GM18873 (cell line): ENCODE measurements at regions not wholly inside any gene's neighbourhood (a gene's known extent, or its start where the extent isn't known, plus 50 kb on each side); places are given as distances from the start of the nearest gene placed in this dataset.

Source experiments
- ATAC-seq: cut with Tn5 transposase; IDR thresholded peaks from one replicate; pipeline ENCODE4 v1.9.1; 2021; ENCODE audit warnings: mild to moderate bottlenecking, moderate library complexity, moderate number of reproducible peaks; ENCODE audit not compliant: unreplicated experiment, low FRiP score

DNA sequence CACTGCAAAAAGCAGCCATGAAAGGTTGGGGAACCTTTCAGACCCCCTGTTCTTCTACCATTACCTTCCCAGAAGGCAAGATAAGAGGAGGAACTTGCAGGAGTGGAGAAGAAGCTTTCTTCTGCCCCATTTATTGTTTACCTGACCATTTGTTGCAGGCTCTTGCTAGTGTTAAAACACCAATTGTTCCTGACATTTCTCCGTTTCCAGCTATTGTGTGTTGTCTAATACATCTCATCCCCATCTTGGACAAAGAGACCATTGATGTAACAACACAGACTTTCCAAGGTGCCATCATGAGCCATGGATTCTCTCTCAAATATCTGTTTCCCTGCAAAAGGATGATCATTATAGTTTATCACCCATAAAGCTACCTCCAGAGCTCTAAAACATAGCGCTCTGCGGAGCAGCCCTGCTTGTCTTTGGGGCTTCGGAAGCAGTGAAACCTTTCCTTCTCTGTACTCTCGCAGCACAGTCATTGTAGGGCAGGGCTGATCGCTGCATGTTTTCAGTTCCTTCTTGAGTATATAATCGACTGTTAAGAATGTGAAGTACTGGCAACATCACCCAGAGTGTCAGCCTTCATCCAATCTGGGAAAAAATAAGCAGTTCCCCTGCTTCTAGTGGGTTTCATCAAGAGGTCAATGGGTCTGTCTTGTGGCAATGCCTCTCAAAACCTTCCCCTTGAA, 680.0 kb downstream of the SEMA5A start:
- ATAC-seq = no peak

DNA sequence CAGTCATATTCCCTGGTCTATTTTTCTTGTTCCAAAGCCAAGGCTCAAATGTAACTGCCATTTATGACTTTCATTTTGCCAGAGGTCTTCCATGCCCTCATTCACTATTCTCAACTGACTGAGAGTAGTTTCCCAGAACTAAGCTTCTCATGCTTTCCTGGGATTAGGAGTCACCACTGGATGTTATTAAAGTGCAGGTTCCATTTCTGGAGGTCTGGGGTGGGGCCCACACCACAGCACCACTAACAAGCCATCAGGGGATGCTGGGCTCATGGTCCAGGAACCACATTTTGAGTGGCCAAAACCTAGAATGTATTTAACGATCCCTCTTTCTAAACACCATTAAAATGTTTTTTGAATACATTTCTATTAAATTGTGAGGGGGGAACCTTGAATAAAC, 677.6 kb downstream of the SEMA5A start:
- ATAC-seq = no peak

DNA sequence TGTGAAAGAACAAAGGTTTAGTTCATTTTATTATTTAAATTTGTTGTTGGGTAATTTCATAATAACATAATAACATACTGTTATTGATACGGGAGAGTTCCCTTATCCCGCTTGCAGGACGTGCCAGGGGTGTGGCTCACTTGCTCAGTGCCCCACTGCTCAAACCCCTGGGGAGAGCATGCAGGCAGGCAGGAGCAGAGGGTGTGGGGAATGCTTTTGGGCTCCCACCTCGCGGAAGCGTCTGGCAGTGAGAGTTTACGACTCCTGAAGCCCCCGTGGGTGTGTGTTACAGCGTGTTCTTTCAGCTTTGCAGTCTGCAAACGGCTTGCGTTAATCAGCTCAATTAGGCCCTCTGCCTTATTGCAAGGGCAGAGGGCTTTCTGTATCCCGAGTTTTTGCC, 675.9 kb downstream of the SEMA5A start:
- no peak for ATAC-seq

DNA sequence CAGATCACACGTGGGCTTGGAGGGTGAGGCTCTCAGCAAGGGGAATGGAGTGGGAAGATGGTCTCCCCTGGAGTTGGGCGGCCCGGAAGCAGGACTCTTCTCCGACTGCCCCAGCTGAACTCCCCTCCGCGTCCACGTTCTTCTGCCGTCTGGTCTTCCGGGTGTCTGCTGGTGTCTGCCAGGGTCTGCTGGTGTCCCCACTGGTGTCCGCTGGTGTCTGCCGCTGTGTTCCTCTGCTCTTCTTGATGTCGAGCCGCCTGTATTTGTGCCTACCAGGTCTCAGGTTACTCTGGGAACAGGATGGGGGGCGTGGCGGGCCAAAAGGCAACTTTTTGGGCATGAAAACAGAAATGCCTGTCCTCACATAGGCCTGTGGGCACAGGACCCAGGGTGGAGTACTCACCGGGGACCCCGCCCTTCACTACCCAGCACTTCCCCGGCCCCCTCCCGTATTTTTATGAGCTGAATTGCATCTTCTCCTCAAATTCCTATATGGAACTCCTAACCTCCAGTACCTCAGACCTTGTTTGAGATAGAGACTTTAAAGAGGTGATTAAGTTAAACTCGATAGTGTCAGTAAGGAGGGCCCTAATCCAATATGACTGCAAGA, 675.4 kb downstream of the SEMA5A start:
- no peak for ATAC-seq

DNA sequence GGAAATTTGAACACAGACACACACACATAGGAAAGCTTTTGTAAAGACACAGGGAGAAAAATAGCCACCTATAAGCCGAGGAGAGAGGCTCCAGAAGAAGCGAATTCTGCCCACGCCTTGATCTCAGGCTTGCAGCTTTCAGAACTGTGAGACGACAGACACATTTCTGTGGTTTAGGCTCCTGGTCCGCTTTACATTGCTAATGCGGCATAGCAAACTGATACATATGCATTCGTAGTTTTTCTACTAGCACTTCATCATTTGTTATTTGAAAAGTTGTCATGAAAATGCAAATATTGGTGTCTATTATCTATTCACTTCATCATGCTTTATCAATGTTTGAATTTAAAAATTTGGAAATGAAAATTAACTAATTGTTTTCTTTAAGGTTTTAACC, 674.9 kb downstream of the SEMA5A start:
- ATAC-seq = no peak

DNA sequence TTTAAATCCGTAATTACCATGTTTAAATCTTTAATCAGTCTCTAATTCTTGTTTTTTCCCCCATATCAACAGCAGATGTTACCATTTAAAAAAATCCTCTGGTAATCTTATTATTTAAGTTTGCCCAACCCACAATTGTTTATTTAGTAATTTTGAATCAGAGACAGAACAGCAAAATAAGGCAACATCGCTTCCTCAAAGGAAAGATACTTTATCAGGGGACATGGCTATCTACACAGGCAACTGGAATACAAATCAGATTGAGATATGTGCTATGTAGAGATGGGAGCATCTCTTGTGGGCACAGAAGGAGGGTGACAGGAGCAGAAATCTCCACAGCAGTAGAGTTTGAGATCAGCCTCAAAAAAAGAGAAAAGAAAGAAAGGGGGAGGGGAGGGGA, 674.4 kb downstream of the SEMA5A start:
- no peak for ATAC-seq

DNA sequence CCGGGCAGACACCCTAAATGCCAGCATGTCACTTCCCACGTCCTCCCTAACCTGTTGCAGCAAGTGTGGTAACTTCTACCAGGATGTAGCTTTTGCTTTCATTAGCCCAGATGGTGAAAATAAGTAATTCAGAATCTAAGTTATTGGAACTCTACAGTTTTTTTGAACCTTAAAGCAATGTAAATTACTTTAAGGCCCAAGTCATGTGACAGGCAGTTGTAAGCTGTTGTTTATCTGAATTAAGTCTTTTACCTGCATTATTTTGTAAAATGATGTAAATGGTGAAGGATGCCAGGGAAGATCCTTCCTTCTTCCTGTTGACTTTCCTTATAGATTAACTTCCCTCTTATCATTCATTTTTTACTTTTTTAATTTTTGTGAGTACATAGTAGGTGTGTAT, 670.2 kb downstream of the SEMA5A start:
- ATAC-seq = no peak

DNA sequence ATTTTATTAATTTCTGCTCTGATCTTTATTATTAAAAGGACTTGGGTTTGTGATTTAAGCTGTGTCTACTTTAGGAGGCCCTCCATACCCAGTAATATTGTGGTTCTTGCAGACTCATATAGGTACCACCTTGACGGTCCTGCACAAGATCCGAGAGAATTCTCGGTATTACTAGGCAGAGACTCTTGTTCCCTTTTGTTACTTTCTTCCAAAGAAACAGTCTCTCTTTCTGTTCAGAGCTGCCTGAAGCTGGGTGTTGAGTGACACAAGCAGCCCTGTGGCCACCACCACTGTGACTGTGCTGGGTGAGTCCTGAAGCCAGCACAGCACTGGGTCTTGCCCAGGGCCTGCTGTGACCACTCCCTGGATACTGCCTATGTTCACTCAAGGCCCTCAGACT, 666.6 kb downstream of the SEMA5A start:
- ATAC-seq = peak; percentile 63

DNA sequence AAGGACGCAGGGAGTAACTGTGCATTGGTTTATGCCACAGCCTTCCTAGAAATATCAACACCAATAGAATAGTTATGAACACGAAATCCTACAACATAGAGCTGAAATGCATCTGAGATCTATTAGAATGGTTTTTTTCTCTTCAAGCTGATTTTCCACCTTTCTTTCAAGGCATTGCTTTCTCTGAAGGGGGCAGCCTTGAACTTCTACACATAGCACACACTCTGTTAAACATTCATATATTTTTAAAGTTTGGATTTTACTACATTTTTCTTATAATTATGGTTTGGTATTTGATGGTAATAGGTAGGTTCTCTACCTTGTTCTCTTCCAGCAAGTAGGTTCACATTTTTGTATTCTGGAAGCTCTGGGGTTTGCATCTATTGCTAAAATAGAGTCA, 661.8 kb downstream of the SEMA5A start:
- no peak for ATAC-seq

DNA sequence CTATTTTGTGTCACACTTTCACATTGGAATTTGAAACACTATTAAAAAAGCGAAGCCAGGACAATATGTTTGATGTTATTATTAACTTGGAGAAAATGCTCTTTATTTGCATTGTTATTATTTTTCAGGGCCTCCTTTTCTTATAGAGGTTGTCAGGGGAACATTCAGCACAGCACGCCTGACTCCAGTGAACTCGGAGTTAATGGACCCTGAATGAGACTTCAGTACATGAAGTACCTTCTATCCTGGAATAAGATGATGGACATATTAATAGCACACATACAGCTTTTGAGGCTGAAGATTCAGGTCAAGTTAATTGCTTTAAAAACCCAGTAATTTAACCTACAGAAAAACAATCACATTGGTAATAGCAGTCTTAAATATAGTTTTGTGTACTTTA, 652.9 kb downstream of the SEMA5A start:
- no peak for ATAC-seq

DNA sequence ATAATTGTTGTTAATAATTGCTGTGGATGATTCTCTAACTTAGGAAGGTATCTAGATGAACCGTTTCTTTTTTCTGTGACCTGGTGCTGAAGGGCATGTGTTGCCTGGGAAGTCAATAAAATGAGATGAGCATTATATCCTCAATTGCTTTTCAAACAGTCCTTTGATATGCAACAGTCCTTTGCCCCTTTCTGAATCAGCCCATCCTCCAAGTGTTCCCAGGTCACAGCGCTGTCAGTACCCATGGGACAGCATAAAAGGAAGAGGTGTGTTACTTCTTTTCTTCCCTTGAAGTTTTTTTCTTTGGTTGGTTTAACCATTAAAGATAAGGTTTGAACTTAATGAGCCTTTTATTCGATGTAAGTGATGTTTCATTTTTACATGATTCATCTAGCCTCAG, 651.8 kb downstream of the SEMA5A start:
- ATAC-seq = no peak

DNA sequence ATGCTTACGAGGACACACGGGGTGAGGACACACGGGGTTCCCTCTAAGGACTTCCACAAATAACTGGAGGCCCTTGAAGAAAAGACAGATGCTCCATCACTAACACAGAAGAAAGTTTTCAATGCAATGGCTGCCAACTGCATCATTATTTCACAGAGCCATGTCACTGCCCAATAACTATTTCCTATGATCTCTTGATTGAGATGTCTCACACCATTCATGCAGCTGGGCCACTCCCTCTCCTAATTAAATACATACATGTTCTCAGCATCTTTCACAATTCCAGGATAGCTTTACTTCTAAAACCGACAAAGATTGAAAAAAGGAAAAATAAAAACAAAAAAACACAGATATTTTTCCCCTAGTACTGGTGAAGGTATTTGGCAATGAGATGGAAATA, 650.8 kb downstream of the SEMA5A start:
- no peak for ATAC-seq

DNA sequence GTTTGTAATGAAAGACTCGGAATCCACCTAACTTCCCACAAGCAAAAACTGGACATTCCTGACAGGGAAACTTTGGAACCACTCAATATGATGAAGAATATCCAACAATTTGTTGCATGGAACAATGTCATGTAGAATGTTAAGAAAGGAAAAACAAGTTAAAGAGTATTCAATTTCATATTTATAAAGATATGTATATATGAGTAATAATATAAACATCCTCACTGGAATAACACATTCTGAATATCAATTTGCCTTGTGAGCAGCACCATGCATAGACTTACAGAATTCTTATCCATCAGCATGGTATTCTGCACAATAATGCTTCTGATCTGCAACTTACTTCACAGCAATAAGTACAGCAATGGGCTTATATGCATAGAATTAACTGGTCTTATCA, 650.3 kb downstream of the SEMA5A start:
- no peak for ATAC-seq

DNA sequence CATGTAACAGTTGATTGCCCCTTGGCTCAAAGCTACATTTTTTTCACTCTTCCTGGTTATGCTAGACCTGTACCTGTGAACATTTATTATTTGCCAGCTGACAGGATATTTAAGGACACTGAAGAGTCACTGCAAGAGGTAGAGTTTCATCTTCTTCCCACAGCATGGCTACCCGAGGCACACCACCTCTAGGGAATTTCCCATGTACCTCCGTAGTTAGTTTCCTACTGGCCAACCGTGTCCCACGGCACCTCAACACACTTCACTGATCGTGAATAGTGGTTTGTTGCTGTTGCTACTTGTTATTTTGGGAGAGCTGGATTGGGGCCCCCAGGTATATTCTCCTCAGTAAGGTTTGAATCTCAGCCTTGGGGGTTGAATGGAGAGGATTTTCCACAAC, 648.6 kb downstream of the SEMA5A start:
- no peak for ATAC-seq

DNA sequence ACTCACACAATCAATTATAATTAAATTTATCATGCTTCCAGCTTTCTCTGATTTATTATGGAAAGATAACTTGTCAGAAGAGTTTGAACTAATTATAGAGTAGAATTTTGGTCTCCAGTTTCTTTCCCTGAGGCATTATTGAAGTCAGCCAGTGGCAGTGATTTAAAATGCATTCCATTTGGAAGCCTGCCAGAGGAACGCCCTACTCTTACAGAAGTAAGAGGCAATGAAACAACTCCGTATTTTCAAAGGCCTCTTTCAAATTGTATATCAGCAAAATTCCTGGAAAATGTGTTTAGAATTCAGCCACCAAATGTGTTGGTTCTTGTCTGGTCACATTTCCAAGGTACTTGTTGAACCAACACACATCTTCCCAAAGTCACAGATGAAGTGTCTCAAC, 640.9 kb downstream of the SEMA5A start:
- no peak for ATAC-seq

DNA sequence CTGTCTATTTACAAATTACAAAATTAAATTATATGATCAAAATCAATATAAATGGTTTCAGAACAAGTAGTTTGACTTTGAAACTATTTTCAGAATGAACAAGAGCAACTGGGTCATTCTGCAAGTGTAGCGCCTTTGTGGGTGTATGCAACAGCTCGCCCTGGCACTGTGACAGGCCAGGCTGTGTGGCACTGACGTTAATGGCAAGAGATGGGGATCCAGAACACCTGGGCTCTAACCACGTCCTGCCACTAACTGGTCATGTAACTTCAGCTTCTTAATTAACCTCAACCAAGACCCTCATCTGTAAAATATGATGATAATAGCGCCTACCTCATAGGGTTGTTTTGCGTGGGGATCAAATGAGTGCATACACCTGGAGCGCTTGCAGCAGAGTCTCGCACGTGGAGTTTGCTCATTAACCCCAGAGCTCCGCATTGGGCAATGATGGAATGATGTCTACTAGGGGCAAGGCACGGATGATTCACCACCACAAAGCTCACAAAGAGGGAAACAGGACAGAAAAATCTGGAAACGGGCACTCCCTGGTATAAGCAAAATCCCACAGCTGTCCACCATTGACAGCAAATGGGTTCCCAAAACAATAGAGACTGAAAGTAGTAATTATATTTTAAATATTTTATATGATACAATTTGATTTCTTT, 639.4 kb downstream of the SEMA5A start:
- no peak for ATAC-seq

DNA sequence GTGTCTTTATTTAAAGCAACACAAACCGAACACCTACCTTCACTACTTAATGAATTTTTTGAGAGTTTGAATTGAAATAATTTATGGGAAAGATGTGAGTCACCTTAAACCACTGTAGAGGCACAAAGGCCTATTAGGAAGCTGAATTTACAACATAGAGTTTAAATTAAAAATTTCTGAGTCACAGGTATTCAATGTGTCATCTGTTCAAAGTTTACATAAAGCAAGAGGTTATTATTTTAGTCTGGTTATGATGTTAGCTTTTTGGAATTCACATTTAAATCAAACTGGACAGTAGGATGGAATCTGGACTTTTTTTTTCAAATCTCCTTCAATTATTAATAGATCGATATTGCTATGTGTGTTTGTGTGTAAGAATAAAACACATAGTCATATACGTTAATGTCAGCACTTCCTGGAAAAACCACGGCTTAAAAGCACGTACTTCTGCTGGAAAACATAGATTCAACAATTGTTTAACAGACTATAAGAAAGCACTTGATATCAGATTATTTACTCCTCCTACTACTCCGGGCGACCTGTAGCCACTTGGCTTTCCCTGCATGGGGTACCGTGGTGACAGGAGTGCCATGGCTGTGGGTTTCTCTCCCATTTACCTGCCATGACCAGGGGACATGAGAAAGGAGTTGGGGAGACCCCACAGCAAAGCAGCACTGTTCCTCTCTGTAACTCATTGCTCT, 638.6 kb downstream of the SEMA5A start:
- ATAC-seq = no peak

DNA sequence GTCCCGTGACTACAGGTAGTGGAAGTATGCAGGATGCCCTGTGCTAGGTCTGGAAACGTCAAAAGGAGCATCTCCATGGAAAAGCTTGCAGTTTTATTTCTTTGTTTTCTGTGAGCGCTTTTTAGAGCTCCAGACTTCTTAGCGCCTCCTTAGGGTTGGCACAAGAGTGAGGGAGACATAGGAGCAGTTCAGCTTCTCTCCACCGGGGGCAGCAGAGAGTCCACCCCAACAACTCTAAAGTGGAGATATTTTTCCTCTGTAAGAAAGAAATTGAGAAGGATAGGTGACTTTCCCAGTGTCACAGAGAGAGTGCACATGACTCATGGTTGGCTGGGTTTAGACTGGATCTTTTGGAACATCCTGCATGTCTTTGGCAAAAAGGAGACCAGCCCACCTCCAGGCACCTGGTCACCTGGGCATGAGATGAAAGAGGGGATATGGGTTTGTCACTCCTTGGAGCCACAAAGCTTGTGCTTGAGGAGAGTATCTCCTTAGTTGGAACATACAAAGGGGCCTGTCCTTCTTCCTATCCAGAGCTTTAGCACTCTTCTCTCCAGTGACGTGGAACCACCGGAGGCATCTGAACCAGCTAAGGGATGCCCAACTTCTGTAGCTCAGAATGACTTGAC, 637.7 kb downstream of the SEMA5A start:
- no peak for ATAC-seq

DNA sequence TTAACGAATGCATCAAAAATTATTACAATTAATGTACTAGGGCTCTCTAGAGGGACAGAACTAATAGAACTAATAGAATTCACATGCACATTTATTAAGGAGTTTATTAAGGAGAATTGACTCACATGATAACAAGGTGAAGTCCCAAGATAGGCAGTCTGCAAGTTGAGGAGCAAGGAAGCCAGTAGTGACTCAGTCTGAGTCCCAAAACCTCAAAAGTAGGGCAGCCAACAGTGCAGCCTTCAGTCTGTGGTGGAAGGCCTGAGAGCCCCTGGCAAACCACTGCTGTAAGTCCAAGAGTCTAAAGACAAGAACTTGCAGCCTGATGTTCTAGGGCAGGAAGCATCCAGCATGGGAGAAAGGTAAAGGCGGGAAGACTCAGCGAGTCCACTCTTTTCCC, 633.8 kb downstream of the SEMA5A start:
- ATAC-seq = no peak

DNA sequence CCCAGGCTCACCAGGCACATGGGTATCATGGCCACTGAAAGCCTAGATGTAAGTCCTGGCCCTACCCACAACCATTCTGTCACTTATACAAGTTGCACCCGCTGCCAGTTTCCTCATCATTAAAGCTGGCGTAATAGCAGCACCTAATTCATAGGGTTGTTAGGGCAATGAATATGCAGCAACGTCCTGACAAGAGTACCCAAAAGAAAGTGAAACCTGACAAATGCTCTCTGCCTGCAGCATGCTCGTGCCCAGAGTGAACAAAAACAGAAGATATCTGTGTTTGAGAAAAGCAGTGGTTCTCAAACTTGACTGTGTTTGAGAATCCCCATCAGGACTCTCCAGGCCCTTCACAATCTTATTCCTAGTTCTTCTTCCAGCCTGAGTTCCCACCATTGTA, 632.4 kb downstream of the SEMA5A start:
- ATAC-seq = no peak

DNA sequence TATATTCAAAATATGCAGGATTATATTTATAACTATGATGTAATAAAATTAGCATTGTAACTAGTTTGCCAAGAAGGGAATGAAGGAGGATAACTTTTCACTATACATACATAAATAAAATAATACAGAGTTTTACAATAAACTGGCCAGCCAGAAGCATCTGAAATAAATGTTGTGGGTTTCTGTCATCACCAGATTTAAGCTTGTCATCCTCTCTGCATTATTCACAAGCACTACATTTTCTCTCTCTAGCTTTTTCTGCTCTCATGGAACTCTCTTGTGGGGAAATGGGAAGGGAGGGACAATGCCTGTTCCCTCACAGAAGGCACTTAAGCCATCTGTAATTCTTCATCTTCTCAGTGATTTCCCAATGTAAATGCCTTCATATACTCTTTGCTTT, 626.8 kb downstream of the SEMA5A start:
- ATAC-seq = no peak
